ENCODE measurements at regions not wholly inside any gene's neighbourhood (a gene's known extent, or its start where the extent isn't known, plus 50 kb on each side); places are given as distances from the start of the nearest gene placed in this dataset.

GRCh38 chr5:164202338-164202737 is 696.9 kb downstream of the MAT2B start:
- no peak overlapping the region for H3K4me3 ChIP-seq (ENCODE audit: low read depth, low read length)
- TF ChIP-seq, protein P1, sequence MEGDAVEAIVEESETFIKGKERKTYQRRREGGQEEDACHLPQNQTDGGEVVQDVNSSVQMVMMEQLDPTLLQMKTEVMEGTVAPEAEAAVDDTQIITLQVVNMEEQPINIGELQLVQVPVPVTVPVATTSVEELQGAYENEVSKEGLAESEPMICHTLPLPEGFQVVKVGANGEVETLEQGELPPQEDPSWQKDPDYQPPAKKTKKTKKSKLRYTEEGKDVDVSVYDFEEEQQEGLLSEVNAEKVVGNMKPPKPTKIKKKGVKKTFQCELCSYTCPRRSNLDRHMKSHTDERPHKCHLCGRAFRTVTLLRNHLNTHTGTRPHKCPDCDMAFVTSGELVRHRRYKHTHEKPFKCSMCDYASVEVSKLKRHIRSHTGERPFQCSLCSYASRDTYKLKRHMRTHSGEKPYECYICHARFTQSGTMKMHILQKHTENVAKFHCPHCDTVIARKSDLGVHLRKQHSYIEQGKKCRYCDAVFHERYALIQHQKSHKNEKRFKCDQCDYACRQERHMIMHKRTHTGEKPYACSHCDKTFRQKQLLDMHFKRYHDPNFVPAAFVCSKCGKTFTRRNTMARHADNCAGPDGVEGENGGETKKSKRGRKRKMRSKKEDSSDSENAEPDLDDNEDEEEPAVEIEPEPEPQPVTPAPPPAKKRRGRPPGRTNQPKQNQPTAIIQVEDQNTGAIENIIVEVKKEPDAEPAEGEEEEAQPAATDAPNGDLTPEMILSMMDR (IDR thresholded peaks at IDR 0.05; ENCODE audit: borderline replicate concordance, insufficient read depth, low read depth, low read length) = no peak

- TF ChIP-seq, protein P1 (IDR thresholded peaks at IDR 0.05; ENCODE audit: borderline replicate concordance, insufficient read depth, low read depth, low read length) = no peak
- no peak overlapping the region for H3K4me3 ChIP-seq (ENCODE audit: low read depth, low read length)
These were observed 698.3 kb downstream of the MAT2B start for GRCh38 chr5:164203581-164204225.

DNA sequence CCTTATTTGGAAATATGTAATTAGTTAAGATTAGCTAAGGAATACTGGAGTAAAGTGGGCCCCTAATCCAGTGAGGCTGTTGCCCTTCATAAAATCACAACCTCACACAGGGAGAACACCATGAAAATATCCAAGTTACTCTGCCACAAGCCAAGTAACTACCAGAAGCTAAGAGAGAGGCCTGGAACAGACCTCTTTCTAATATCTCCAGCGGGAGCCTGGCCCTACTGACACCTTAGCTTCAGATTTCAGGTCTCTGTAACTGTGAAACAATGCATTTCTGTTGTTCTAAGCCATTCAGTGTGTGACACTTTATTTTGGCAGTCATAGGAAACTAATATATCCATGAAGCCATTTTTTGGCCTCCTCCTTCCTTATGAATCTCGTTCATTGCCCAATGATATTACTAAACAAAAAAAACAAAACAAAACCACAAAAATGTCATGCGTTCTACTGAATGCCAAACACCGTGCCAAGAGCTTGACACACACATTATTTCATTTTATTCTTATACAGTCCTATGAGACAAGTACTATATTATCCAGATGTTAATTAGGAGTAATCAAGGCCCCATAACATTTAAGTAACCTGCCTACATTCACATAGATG is 699.0 kb downstream of the MAT2B start:
- no peak overlapping the region for H3K4me3 ChIP-seq (ENCODE audit: low read depth, low read length)

DNA sequence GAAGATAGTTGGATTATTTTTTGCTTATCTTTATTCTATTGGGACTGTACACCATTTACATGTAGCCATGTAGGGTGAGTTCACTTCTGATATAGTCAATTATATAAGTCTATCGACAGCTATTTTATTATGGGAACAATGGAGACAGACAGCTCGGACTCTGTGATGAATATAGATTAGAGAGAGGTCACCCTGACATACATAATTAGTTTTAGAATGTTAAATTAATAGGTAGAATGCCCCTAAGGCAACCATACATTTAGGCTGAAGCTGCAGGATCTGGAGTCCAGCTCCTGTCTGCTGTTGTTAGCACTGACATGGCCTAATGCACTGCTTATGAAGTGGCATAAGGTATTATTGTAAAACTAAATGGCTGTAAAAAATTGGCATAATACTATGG is 700.8 kb downstream of the MAT2B start:
- no peak overlapping the region for H3K4me3 ChIP-seq (ENCODE audit: low read depth, low read length)
- TF ChIP-seq, protein P1 (IDR thresholded peaks at IDR 0.05; ENCODE audit: borderline replicate concordance, insufficient read depth, low read depth, low read length) = no peak

More for the DNA sequence above, 699.0 kb downstream of the MAT2B start:
- TF ChIP-seq, protein P1 (IDR thresholded peaks at IDR 0.05; ENCODE audit: borderline replicate concordance, insufficient read depth, low read depth, low read length) = no peak

DNA sequence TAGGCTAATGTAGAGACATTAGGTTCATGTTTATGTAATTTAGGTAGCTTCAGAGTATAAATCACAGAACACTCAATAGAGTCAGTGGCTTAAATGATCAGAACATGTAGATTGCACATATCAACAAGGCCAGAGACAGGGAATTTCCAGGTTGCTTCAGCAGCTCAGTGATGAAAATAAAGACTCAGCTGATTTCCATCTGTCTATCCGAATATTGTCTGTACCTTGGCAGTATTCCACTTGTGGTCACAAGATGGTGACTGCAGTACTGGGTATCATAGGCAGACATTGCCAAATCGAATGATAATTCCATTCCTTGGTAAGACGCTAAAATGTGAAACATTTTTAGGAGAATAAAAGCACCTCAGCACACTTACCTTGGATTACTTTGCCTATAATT is 702.2 kb downstream of the MAT2B start:
- H3K4me3 ChIP-seq (ENCODE audit: low read depth, low read length) = no peak overlapping the region
- TF ChIP-seq, protein P1 (IDR thresholded peaks at IDR 0.05; ENCODE audit: borderline replicate concordance, insufficient read depth, low read depth, low read length) = no peak

- H3K4me3 ChIP-seq (ENCODE audit: low read depth, low read length) = no peak overlapping the region
- TF ChIP-seq, protein P1 (IDR thresholded peaks at IDR 0.05; ENCODE audit: borderline replicate concordance, insufficient read depth, low read depth, low read length) = no peak
These were observed 705.1 kb downstream of the MAT2B start for GRCh38 chr5:164210491-164210890.

DNA sequence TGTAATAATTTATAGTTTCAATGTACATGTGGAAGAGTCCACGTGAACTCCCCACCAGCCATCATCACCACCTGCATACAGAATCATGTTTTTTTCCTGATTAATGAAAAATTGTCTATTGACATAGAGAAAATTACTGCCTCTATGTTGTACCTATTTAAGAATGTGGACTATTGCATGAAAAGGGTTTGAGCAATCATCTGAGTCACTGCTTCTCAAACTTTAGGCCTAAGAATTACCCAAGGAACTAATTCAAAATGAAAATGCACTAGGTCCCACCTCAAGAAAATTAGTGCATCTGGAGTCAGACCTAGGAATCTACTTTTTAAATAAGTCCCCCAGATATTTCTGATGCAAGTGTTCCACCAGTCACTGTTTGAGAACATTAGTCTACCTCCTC is 709.3 kb downstream of the MAT2B start:
- H3K4me3 ChIP-seq (ENCODE audit: low read depth, low read length) = no peak overlapping the region
- TF ChIP-seq, protein P1 (IDR thresholded peaks at IDR 0.05; ENCODE audit: borderline replicate concordance, insufficient read depth, low read depth, low read length) = no peak

Measured in GM12875 (cell line).